ENCODE measurements at regions not wholly inside any gene's neighbourhood (a gene's known extent, or its start where the extent isn't known, plus 50 kb on each side); places are given as distances from the start of the nearest gene placed in this dataset.

DNA sequence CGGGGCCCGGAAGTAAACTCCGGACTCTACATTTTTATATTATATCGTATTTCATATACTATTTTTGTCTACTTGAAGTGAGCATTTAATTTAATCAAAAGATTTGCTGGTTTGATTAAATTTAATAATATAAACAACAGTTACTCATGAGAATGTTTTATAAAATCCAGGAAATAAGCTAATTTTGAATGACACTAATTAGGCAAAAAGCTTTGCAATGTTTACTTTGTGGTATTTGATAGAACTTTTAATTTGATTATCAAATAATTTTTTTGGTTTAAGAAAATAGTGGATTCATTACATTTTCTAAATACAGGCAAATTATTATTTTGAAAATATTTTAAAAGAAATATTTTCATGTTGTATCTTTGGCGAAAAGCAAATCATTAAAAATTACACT is 900.4 kb upstream of the CDH2 start:
- DNase-seq (ENCODE audit: low spot score) = no peak

DNA sequence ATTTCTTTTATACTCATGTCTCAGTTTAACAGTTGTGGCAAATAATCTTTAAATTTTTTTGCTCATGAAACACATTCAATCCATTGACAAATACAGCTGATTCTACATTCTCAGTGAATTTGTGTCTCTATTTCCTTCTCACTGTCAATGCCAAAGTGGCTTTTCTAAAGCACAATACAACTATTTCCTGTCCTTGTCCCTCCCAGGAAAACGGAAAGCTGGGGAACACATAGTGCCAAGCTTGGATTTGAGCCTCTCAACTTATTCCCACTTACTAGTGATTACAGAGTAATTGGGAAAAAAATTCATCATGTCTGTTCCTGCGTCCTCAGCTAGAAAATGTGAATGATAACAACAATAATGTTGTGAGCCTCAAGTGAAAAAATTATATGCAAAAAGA is 899.7 kb upstream of the CDH2 start:
- no peak for DNase-seq (ENCODE audit: low spot score)

- no peak for DNase-seq (ENCODE audit: low spot score)
These were observed 897.2 kb upstream of the CDH2 start for GRCh38 chr18:29074147-29074546.

GRCh38 chr18:29071869-29072268 is 894.9 kb upstream of the CDH2 start:
- DNase-seq (ENCODE audit: low spot score) = no peak

DNA sequence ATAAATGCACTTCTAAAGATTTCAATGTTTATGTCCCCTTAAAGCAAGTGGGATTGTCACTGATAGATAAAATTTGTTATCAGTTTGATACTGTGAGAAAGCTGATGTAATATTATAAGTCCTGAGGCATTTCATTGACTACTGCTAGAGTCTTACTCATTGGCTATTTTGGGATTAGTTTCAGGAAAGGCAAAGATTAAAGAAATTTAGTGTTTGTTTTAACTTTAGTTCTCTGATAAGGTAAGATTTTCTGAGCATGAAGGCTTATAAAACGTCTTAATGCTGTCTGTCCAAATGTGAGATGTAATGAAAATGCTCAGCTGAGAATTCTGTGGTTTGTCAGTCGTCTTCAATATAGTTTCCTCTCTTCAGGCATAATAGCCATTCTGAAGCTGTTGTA is 886.4 kb upstream of the CDH2 start:
- no peak for DNase-seq (ENCODE audit: low spot score)

DNA sequence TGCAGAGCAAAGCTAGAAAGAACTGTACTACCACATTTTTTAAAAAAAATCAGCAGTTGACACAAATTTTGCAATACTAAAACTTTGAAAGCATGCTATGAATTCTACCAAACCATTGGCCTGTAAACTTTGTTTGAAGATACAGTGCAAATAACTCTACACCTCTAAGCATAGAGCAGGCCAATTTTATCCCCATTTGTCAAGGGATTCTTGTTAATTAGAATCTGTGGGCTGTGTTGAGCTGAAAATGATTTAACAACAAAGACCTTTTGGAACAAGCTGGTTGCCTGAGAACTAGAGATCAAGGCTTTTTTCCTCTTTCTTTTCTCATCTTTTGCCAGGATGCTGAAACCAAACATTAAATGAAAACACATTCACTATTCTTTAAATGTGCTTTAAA is 886.0 kb upstream of the CDH2 start:
- DNase-seq (ENCODE audit: low spot score) = no peak

GRCh38 chr18:29060349-29060748 is 883.4 kb upstream of the CDH2 start:
- no peak for DNase-seq (ENCODE audit: low spot score)

GRCh38 chr18:29057703-29058102 is 880.8 kb upstream of the CDH2 start:
- DNase-seq (ENCODE audit: low spot score) = no peak

- DNase-seq (ENCODE audit: low spot score) = no peak
These were observed 879.9 kb upstream of the CDH2 start for GRCh38 chr18:29056800-29057199.

DNA sequence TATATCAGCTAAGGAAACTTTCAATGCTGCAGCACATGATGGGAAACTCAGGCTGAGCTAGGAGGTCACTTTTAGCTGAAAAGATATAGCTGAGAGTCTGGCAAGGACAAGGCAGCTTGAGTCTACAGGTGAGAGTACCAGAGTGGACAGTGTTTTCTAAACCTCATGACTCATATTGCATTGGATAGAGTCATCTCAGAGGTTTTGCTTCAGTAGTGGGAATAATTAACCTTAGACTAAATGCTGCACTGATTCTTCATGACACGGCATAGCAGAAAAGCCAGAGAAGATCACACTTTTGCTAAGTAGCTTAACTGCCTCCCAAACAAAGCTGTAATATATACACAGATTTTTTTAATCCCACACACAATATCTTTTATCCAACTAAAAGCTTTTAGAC is 865.0 kb upstream of the CDH2 start:
- DNase-seq (ENCODE audit: low spot score) = no peak

- DNase-seq (ENCODE audit: low spot score) = no peak
These were observed 857.4 kb upstream of the CDH2 start for GRCh38 chr18:29034113-29034856.

DNA sequence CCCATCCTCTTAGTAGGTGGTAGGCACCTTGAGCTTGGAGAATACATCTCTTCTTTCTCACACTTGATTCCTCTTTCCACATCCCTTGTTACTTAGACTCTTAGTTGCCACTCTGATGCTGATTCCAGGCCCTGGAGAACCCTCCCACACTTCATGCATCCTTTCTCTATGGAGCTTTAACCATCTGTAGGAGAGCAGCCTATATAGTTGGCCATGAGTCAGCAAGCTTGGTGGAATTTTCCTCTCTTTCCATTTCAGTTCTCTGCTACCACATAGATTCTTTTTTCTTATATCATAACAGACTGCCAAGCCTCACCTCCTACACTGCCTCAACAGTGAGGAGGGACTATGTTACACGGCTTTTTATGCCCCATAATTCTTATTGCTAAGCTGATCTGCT is 851.6 kb upstream of the CDH2 start:
- DNase-seq (ENCODE audit: low spot score) = no peak

- DNase-seq (ENCODE audit: low spot score) = no peak
These were observed 842.0 kb upstream of the CDH2 start for GRCh38 chr18:29018976-29019375.

DNA sequence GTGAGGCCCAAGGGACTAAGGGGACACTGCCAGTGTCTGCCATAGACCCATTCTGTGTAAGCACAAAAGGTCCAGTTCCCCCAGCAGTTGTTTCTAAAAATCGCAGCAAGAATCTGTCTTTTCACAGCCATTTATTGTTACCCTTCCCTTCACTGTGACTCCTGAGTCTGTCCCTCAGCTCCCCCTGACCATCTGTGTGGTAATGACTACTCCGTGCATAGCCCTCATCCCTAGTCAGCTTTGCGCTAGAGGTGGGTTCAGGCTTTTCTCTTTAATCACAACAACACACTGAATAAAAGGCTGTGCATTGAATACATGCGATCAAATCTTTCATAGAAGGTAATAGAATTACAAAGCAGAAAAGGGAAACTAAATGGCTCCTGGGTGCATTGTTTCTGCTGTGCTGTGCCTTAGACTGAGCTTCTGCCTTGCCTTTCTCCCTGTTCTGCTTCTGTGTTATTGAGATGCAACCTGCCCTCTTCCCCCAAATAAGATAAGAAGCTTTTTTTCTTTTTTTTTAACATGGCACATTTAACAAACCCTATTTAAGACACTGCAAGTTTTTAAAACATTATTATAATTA is 836.0 kb upstream of the CDH2 start:
- DNase-seq (ENCODE audit: low spot score) = no peak

GRCh38 chr18:29012364-29012763 is 835.4 kb upstream of the CDH2 start:
- DNase-seq (ENCODE audit: low spot score) = no peak

DNA sequence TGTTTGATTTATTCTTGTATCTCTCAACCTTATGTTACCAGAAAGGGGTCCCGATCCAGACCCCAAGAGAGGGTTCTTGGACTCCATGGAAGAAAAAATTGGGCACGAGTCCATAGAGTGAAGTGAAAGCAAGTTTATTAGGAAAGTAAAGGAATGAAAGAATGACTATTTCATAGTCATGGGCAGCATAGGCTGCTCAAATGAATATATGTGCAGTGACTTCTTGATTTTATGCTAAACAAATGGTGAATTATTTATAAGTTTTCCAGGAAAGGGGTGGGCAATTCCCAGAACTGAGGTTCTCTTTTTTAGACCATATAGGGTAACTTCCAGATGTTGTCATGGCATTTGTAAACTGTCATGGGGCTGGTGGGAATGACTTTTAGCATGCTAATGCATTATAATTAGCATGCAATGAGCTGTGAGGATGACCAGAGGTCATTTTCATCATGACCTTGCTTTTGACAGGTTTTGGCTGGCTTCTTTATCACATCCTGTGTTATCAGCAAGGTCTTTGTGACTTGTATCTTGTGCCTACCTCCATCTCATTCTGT is 832.4 kb upstream of the CDH2 start:
- no peak for DNase-seq (ENCODE audit: low spot score)

GRCh38 chr18:29008809-29009208 is 831.9 kb upstream of the CDH2 start:
- no peak for DNase-seq (ENCODE audit: low spot score)

GRCh38 chr18:29007986-29008654 is 831.2 kb upstream of the CDH2 start:
- DNase-seq (ENCODE audit: low spot score) = no peak

DNA sequence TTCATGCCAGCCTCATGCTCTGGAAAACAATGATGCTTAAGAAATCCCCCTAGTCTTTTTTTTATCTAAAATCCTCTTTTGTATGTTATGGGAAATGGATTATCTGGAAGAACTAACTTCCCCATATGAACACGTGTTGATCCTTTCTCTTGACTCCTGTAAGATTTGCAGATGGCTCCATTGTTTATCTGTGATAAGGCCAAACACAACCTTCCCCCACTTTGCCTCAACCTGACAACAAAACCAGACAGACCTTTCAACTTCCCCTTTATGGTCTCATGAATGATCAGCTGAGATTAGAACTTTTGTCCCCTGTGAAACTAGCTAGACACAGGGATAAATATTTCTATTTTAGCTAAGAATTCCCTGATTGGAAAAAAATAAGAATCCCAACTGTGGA is 828.0 kb upstream of the CDH2 start:
- DNase-seq (ENCODE audit: low spot score) = no peak

DNA sequence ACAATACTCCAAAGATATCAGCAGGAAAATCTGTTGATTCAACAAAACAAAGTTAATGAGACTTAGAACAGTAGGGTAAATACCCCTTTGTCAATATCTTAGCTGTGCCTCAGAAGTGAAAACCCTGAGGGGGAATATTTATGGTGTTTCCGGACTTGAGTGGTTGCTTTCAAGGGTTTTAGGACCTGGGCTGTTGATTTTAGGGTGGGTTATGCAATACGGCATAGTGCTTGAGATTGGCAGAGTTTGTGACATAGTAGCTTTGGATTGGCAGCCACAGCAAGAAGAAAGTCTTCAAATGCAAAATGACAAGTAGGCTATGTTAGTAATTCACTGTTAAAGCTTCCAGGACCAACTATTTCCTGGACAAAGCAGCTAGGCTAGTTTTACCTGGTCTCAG is 826.3 kb upstream of the CDH2 start:
- DNase-seq (ENCODE audit: low spot score) = no peak

DNA sequence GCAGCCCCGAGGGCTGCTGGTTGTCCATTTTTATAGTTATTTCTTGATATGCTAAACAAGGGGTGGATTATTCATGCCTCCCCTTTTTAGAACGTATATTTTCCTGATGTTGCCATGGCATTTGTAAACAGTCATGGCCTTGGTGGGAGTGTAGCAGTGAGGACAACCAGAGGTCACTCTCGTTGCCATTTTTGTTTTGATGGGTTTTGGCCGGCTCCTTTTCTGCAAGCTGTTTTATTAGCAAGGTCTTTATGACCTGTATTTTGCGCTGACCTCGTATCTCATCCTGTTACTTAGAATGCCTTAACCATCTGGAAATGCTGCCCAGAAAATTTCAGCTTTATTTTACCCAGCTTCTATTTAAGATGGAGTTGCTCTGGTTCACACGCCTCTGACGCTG is 825.8 kb upstream of the CDH2 start:
- no peak for DNase-seq (ENCODE audit: low spot score)

- no peak for DNase-seq (ENCODE audit: low spot score)
These were observed 822.8 kb upstream of the CDH2 start for GRCh38 chr18:28999726-29000125.

- no peak for DNase-seq (ENCODE audit: low spot score)
These were observed 818.4 kb upstream of the CDH2 start for GRCh38 chr18:28995319-28995718.

Measured in RKO (cell line).